Mucosa of rectum (tissue), 2 donors: ENCODE measurements at regions not wholly inside any gene's neighbourhood (a gene's known extent, or its start where the extent isn't known, plus 50 kb on each side); places are given as distances from the start of the nearest gene placed in this dataset.

Experiments used
- H3K27ac ChIP-seq, 2 donors: one replicate each; pipeline ENCODE4 v1.7.0; 2013; ENCODE audit warnings: inconsistent platforms in 2 of 2, low read depth in 2 of 2, low read length in 2 of 2
- H3K27me3 ChIP-seq, 2 donors: one replicate each; pipeline ENCODE4 v1.7.0; 2013; ENCODE audit warnings: low read length in 2 of 2; ENCODE audit not compliant: control insufficient read depth in 2 of 2, insufficient read depth in 2 of 2
- H3K36me3 ChIP-seq, 2 donors: one replicate each; pipeline ENCODE4 v1.7.0; 2013; ENCODE audit warnings: low read length in 2 of 2; ENCODE audit not compliant: control insufficient read depth in 2 of 2, insufficient read depth in 2 of 2
- H3K4me1 ChIP-seq, 2 donors: one replicate each; pipeline ENCODE4 v1.7.0; 2013; ENCODE audit warnings: low read length in 2 of 2, mild to moderate bottlenecking in 1 of 2; ENCODE audit not compliant: control insufficient read depth in 2 of 2, insufficient read depth in 2 of 2
- H3K4me3 ChIP-seq, 2 donors: one replicate each; pipeline ENCODE4 v1.7.0; 2013; ENCODE audit warnings: low read length in 2 of 2
- H3K9ac ChIP-seq, 2 donors: one replicate each; pipeline ENCODE4 v1.7.0; 2013; ENCODE audit warnings: low read length in 2 of 2, low read depth in 1 of 2, mild to moderate bottlenecking in 1 of 2
- H3K9me3 ChIP-seq, 2 donors: one replicate each; pipeline ENCODE4 v1.7.0; 2013; ENCODE audit warnings: low read length in 2 of 2; ENCODE audit not compliant: control insufficient read depth in 2 of 2
- donor health status: healthy.
- donor health status: Normal muscosa, but diverticular disease.

DNA sequence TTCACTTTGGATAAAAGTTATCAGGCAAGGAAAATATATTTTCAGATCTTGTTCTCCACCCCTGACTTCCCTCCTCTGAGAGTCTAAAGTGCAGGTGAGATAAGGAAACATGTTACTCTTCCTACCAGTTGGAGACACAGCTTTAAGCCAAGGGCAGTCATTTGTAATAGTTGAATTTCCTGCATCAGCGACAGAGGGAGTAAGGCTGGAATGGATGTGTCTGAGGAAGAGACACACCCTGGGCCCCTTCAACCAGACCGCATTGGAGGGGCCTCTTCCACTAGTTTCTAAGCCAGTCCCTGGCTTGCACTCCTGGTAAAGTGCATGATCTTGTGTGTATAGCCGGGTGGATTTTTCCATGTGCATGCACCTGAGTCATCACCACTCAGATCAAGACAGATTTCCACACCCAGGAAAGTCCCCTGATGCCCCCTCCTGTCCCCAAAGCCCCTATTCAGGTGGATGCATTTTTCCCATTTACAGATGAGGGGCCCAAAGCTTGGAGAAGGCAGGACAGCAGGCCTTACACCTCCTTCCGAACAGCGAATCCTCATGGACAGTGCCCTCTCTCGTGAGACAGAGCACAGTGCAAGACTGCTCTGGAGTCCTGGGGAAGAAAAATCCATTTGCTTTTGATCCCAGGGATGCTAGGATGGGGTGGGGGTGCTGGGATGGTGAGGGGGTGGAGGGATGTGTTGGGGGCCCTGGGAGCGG, 66.7 kb upstream of the SH3RF3 start:
- Histone ChIP-seq H3K27ac (no peak overlapping the region), H3K4me1 (peaks cover 4 to 9% of the 10 kb centered on the region in 2 donors), H3K36me3 (no peaks in the 10 kb centered on the region), H3K9ac (no peak overlapping the region), H3K9me3 (no peaks in the 10 kb centered on the region), H3K27me3 (no peaks in the 10 kb centered on the region), H3K4me3 (no peak overlapping the region)

DNA sequence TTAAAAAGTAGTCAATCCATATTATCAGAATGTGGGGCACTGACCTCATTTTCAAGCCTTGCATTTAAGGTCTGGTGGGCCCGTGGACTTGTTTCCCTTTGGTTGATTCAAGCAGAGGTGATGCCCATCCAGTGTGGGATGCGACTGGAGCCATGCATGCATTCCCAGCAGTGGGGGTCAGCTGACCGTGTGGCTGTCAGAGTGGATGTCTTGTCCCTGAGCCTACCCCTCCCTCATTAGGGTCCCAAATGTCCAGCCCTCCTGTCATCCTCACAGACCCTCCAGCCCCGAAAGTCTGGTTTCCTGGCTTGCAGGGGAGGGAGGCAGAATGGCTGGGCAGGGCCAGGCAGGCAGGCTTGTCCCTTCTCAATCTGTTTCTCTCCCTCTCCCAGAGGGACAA, 67.3 kb upstream of the SH3RF3 start:
- Histone ChIP-seq H3K36me3 (no peaks in the 10 kb centered on the region), H3K9ac (no peak overlapping the region), H3K27ac (no peak overlapping the region), H3K27me3 (no peaks in the 10 kb centered on the region), H3K4me3 (no peak overlapping the region), H3K4me1 (peaks cover 4 to 9% of the 10 kb centered on the region in 2 donors), H3K9me3 (no peaks in the 10 kb centered on the region)

DNA sequence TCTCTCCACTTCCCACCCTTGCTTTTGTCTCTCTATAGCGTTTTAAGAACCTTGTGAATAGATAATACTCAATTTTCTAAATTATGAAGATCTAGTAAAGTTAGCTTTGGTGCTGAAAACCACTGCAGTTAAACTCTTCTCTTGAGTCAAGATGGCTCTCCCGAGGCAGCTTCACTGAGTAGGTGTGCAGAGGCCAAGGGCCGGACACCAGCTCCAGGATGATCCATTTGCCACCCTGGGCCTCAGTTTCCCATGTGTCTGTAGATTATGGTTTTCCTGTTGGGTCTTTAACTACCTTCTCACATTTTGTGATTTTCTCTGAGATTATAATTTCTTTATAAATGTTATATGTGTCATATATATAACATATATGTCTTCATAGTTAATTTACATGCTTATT, 68.5 kb upstream of the SH3RF3 start:
- H3K4me1 ChIP-seq: peaks cover 4 to 9% of the 10 kb centered on the region in 2 donors
- H3K9ac ChIP-seq: no peak overlapping the region
- H3K36me3 ChIP-seq: no peaks in the 10 kb centered on the region
- H3K27me3 ChIP-seq: no peaks in the 10 kb centered on the region
- no peak overlapping the region for H3K27ac ChIP-seq
- H3K4me3 ChIP-seq: no peak overlapping the region
- H3K9me3 ChIP-seq: no peaks in the 10 kb centered on the region

DNA sequence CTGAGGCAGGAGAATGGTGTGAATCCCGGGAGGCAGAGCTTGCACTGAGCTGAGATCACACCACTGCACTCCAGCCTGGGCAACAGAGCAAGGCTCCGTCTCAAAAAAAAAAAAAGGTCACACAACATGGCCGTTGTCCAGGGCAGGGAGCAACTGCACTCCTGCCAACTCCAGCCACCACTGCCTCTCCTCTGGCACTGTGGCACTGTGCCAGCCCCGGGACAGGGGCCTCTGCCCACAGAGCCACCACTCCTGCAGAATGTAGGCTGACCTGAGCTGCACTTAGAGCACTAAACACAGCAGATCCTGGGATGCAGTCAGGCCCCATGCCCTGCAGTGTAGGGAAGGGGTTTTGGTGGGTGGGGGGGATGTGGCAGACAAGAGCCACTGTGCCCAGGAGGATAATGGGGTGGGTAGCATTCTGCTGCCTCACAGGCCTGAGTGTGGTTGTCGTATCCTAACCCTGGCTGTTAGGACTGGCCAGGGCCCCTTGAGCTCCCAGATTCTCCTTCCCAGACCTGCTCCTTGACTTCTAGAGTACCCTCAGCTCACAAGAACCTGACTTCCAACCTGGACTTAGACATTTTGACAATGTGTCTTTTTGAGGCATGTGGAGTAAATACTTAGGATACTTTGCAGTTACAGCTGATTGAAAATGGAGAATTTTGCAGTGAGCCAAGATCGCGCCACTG, 69.4 kb upstream of the SH3RF3 start:
- H3K4me3 ChIP-seq: no peak overlapping the region
- H3K36me3 ChIP-seq: no peaks in the 10 kb centered on the region
- peaks cover 4% of the 10 kb centered on the region in 2 donors for H3K4me1 ChIP-seq
- H3K27me3 ChIP-seq: no peaks in the 10 kb centered on the region
- no peak overlapping the region for H3K9ac ChIP-seq
- no peaks in the 10 kb centered on the region for H3K9me3 ChIP-seq
- H3K27ac ChIP-seq: no peak overlapping the region

DNA sequence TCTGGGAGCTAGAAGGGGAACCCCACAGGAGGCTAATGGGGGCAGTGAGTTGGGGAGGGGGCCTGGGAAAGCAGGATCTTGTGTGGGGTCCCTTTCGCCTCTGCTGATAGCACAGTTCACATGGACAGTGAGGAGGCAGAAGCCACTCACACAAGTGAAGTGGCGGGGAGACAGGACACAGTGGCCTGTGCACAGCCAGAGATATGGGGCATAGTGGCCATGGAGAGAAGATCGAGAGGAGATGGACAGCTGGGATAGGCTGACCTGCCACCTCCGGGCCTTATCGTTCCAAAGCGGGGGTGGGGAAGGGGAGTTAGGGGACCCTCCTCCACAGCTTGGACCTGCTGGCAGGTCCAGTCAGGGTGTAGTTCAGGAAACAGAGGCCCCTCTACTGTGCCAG, 69.8 kb upstream of the EDAR start:
- H3K9me3 ChIP-seq: no peaks in the 10 kb centered on the region
- H3K9ac ChIP-seq: no peak overlapping the region
- no peak overlapping the region for H3K27ac ChIP-seq
- H3K4me3 ChIP-seq: no peak overlapping the region
- peaks cover 4% of the 10 kb centered on the region in 2 donors for H3K4me1 ChIP-seq
- H3K27me3 ChIP-seq: no peaks in the 10 kb centered on the region
- no peaks in the 10 kb centered on the region for H3K36me3 ChIP-seq

DNA sequence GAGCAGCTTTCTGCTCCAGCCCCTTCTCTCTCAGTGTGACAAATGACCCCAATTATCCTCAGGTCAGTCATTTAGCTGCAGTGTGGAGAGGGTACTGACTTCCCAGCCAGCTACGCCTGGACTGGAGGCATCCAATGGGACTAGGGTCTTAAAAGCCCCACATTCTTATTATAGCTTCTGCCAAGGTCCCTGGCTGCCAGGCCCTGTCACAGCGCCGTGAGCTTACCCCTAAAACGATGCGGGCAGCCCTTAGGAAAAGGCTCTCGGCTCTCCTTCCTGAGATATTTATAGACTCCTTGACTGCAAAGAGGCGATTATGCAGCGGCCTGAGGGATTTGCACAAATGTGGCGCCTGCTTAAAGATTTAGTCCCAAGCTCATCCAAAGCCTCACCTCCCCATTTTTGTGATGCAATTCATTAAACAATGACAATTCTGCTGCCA, 69.2 kb upstream of the EDAR start:
- Histone ChIP-seq H3K27me3 (no peaks in the 10 kb centered on the region), H3K27ac (no peak overlapping the region), H3K4me1 (peaks cover 4% of the 10 kb centered on the region in 2 donors), H3K9me3 (no peaks in the 10 kb centered on the region), H3K36me3 (no peaks in the 10 kb centered on the region), H3K9ac (no peak overlapping the region), H3K4me3 (no peak overlapping the region)

DNA sequence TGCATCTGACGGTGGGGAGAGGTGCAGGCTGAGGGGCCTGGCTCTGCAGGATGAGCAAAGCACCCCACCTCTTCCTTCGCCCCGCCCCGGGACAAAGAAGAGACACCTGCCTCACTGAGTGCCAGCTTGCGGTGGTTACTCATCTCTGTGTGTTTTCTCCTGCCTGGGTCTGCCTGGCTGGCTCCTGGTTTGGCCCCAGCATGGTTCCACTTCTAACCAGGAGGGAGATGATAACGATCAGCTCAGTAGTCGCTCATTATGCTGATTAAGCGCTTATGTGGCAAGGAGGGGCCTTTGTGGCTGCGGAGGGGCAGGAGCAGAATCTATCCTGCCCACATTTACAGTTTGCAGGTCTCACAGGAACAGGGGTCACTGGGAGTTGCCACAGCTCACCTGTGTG, 68.7 kb upstream of the EDAR start:
- H3K9ac ChIP-seq: no peak overlapping the region
- no peak overlapping the region for H3K4me3 ChIP-seq
- no peaks in the 10 kb centered on the region for H3K9me3 ChIP-seq
- H3K27me3 ChIP-seq: no peaks in the 10 kb centered on the region
- H3K4me1 ChIP-seq: peaks cover 4% of the 10 kb centered on the region in 2 donors
- H3K27ac ChIP-seq: no peak overlapping the region
- no peaks in the 10 kb centered on the region for H3K36me3 ChIP-seq

DNA sequence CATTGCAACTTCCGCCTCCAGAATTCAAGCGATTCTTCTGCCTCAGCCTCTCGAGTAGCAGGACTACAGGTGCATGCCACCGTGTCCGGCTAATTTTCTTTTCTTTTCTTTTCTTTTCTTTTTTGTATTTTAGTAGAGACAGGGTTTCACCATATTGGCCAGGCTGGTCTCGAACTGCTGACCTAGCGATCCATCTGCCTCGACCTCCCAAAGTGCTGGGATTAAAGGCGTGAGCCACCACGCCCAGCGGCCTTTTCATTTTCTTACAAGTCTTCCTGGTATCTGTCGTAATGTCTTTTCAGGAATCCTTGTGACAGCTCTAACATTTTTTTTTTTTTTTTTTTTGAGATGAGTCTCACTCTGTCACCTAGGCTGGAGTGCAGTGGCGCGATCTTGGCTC, 66.4 kb upstream of the EDAR start:
- no peak overlapping the region for H3K27ac ChIP-seq

DNA sequence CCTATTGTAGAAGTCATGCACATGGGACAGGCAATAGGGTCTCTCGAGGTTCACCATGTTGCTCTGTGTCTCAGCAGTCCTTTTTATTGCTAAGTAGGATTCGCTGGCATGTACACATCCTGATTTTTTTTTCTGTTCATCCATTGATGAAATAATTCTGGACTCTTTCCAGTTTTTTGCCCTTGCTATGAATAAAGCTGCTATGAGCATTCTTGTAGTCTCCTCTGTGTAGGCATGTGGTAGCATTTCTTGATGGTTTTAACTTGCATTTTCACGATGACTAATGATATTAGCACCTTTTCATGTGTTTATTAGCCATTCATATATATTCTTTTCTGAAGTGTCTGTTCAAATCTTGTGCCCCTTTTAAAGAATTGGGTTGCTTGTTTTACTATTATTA, 65.8 kb upstream of the EDAR start:
- H3K9ac ChIP-seq: no peak overlapping the region
- no peaks in the 10 kb centered on the region for H3K36me3 ChIP-seq
- no peaks in the 10 kb centered on the region for H3K27me3 ChIP-seq
- no peaks in the 10 kb centered on the region for H3K4me1 ChIP-seq
- no peak overlapping the region for H3K4me3 ChIP-seq
- no peak overlapping the region for H3K27ac ChIP-seq
- no peaks in the 10 kb centered on the region for H3K9me3 ChIP-seq

More for the DNA sequence above, 66.4 kb upstream of the EDAR start:
- Histone ChIP-seq H3K9me3 (no peaks in the 10 kb centered on the region), H3K27me3 (no peaks in the 10 kb centered on the region), H3K9ac (no peak overlapping the region), H3K36me3 (no peaks in the 10 kb centered on the region), H3K4me1 (no peaks in the 10 kb centered on the region), H3K4me3 (no peak overlapping the region)

DNA sequence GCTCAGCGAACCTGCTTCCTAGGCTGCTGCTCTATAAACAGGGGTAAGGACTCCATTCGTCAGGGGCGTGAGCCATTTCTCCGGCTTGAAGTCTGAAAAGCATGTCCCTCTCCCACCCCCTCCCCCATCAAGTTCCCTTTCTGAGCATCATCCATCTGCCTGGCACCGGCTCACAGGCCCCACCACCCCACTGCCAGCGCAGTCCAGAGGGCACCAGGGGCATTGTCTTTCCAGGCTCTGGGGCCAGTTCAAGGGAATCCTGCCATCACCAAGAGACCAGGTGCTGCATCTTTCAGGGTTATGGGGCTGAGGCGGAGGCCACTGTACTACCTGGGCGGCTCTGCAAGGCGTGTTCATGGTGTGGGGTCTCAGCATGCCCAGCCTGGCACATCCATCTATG, 64.7 kb upstream of the EDAR start:
- Histone ChIP-seq H3K27ac (no peak overlapping the region), H3K4me1 (no peaks in the 10 kb centered on the region), H3K36me3 (no peaks in the 10 kb centered on the region), H3K27me3 (no peaks in the 10 kb centered on the region), H3K9ac (no peak overlapping the region), H3K9me3 (no peaks in the 10 kb centered on the region), H3K4me3 (no peak overlapping the region)
